Caco-2 (cell line): ENCODE measurements at regions not wholly inside any gene's neighbourhood (a gene's known extent, or its start where the extent isn't known, plus 50 kb on each side); places are given as distances from the start of the nearest gene placed in this dataset.

Experiments
- BruUV-seq: library from RNA; stranded (reverse); fragments of 400-500 nt; replicated peaks from 2 replicates; lab custom pipeline; 2021; lab: Mats Ljungman, UMichigan
- CTCF ChIA-PET: fragments of 300-600 bp; sonication (Branson Sonifier 250); formaldehyde crosslinking; loops from one replicate; lab custom pipeline; 2022; ENCODE audit warnings: antibody characterized with exemption; lab: Charles Lee
- POLR2A ChIA-PET: fragments of 300-600 bp; sonication (Branson Sonifier 250); formaldehyde crosslinking; loops from one replicate; lab custom pipeline; 2022; ENCODE audit warnings: antibody characterized with exemption; lab: Charles Lee
- DNase-seq, 2 experiments: peaks; one replicate each; pipeline versions ENCODE4 v3.0.0 to v3.0.0-alpha.2; 2020 to 2022
- H3K27me3 ChIP-seq: replicated peaks from 2 replicates; pipeline ENCODE4 v1.6.0; 2011; ENCODE audit warnings: low read length; ENCODE audit not compliant: control insufficient read depth, insufficient read depth
- H3K36me3 ChIP-seq: 2 replicates; pipeline ENCODE4 v1.5.1; 2011; ENCODE audit warnings: low read length; ENCODE audit not compliant: control insufficient read depth, insufficient read depth
- H3K4me1 ChIP-seq: fragments of 250-450 bp; sonication (Bioruptor Pico); 2 replicates; pipeline ENCODE4 v1.5.1; 2020; ENCODE audit warnings: mild to moderate bottlenecking
- H3K4me3 ChIP-seq: 2 replicates; pipeline ENCODE4 v1.5.1; 2011; ENCODE audit warnings: low read depth, mild to moderate bottlenecking, control low read depth, low read length
- H3K9me3 ChIP-seq: fragments of 250-450 bp; sonication (Bioruptor Pico); 2 replicates; pipeline ENCODE4 v1.5.1; 2020; ENCODE audit warnings: mild to moderate bottlenecking, moderate library complexity
- H3K27ac Mint-ChIP-seq: one replicate; pipeline ENCODE4 v1.8.0; 2022; ENCODE audit warnings: mixed read lengths; ENCODE audit not compliant: unreplicated experiment
- H3K27me3 Mint-ChIP-seq: one replicate; pipeline ENCODE4 v1.8.0; 2022; ENCODE audit warnings: mixed read lengths; ENCODE audit not compliant: insufficient read depth, unreplicated experiment
- H3K36me3 Mint-ChIP-seq: one replicate; pipeline ENCODE4 v1.8.0; 2022; ENCODE audit warnings: mild to moderate bottlenecking, mixed read lengths; ENCODE audit not compliant: insufficient read depth, unreplicated experiment
- H3K4me1 Mint-ChIP-seq: one replicate; pipeline ENCODE4 v1.8.0; 2022; ENCODE audit warnings: low read depth, mixed read lengths; ENCODE audit not compliant: unreplicated experiment
- H3K4me3 Mint-ChIP-seq: one replicate; pipeline ENCODE4 v1.8.0; 2022; ENCODE audit warnings: mild to moderate bottlenecking, moderate library complexity, mixed read lengths; ENCODE audit not compliant: unreplicated experiment
- H3K9me3 Mint-ChIP-seq: one replicate; pipeline ENCODE4 v1.8.0; 2022; ENCODE audit warnings: mixed read lengths; ENCODE audit not compliant: unreplicated experiment
- intact Hi-C: fragments of 100-400 bp; cut with micrococcal nuclease; formaldehyde crosslinking; loops from one replicate; pipeline ENCODE4 v1.10.0; 2022; ENCODE audit not compliant: unreplicated experiment
- TF ChIP-seq, protein P1 (sequence below), 2 experiments: fragments of 200-600 bp in 1 of 2; IDR thresholded peaks; 1 replicate in 1 of 2; 2 replicates in 1 of 2; pipeline versions ENCODE4 v1.5.1 to v1.8.0; 2011 to 2022; ENCODE audit warnings: antibody characterized with exemption in 1 of 2, control low read depth in 1 of 2, inconsistent platforms in 1 of 2, low read depth in 1 of 2, low read length in 1 of 2, mild to moderate bottlenecking in 1 of 2, moderate library complexity in 1 of 2; ENCODE audit not compliant: insufficient read depth in 1 of 2, severe bottlenecking in 1 of 2, unreplicated experiment in 1 of 2

DNA sequence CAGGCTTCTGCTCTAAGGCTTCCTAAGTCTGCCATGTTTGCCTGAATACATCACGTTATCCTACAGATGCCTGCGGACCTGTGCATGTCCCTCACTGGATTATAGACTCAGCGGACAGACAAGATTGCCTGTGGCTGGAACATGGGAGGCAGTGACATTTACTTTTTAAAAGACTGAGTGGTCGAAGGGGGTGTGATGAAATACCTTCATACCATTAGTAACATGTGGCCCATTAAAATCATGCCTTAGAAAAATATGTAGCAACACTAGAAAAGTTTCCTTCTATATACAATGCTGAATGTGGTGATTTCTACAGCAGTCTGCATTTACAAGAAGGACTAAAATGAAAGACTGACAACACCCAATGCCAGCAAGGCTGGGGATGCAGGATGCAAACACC lies 154.4 kb downstream of the ASB1 start:
- intact Hi-C loops, result no loop called here
- no TSS peak for BruUV-seq
- Histone ChIP-seq H3K9me3 (no peaks in the 10 kb centered on the region), H3K27me3 (no peaks in the 10 kb centered on the region), H3K36me3 (no peaks in the 10 kb centered on the region), H3K4me3 (no peak overlapping the region), H3K4me1 (no peaks in the 10 kb centered on the region)
- TF ChIP-seq, protein P1, sequence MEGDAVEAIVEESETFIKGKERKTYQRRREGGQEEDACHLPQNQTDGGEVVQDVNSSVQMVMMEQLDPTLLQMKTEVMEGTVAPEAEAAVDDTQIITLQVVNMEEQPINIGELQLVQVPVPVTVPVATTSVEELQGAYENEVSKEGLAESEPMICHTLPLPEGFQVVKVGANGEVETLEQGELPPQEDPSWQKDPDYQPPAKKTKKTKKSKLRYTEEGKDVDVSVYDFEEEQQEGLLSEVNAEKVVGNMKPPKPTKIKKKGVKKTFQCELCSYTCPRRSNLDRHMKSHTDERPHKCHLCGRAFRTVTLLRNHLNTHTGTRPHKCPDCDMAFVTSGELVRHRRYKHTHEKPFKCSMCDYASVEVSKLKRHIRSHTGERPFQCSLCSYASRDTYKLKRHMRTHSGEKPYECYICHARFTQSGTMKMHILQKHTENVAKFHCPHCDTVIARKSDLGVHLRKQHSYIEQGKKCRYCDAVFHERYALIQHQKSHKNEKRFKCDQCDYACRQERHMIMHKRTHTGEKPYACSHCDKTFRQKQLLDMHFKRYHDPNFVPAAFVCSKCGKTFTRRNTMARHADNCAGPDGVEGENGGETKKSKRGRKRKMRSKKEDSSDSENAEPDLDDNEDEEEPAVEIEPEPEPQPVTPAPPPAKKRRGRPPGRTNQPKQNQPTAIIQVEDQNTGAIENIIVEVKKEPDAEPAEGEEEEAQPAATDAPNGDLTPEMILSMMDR (IDR thresholded peaks at IDR 0.05; ENCODE audit: insufficient read depth in 1 of 2, low read depth in 1 of 2, low read length in 1 of 2, severe bottlenecking in 1 of 2, unreplicated experiment in 1 of 2), result no peak
- Mint-ChIP-seq H3K9me3 (no peaks in the 10 kb centered on the region), H3K27me3 (peaks cover 13% of the 10 kb centered on the region), H3K4me3 (no peak overlapping the region), H3K27ac (no peak overlapping the region), H3K4me1 (no peaks in the 10 kb centered on the region), H3K36me3 (no peaks in the 10 kb centered on the region)
- POLR2A ChIA-PET, result no interaction called here
- CTCF ChIA-PET, result no interaction called here
- no peak for DNase-seq

DNA sequence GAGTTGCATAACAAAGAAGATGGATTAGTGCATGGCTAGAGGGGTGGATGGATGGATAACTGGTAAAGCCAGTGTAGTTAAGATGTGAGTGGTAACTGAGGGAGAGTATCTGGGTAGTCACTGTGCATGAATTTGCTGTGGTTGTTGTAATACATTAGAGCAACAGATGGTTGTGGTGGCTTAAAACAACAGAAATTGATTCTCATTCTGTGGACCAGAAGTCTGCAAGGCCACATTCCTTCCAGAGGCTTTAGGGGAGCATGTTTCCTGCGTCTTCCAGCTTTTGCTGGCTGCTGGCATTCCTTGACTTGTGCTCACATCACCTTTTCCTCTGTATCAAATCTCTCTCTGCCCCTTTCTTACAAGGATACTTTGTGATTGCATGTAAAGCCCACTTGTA lies 155.4 kb downstream of the ASB1 start:
- no TSS peak for BruUV-seq
- CTCF ChIA-PET, result no interaction called here
- no peak overlapping the region for H3K4me3 ChIP-seq
- no peaks in the 10 kb centered on the region for H3K36me3 ChIP-seq
- TF ChIP-seq, protein P1 (IDR thresholded peaks at IDR 0.05; ENCODE audit: insufficient read depth in 1 of 2, low read depth in 1 of 2, low read length in 1 of 2, severe bottlenecking in 1 of 2, unreplicated experiment in 1 of 2), result no peak
- POLR2A ChIA-PET, result no interaction called here
- no peaks in the 10 kb centered on the region for H3K9me3 ChIP-seq
- H3K27ac Mint-ChIP-seq, result no peak overlapping the region
- no peaks in the 10 kb centered on the region for H3K9me3 Mint-ChIP-seq
- intact Hi-C loops, result no loop called here
- no peaks in the 10 kb centered on the region for H3K4me1 ChIP-seq
- H3K27me3 ChIP-seq, result no peaks in the 10 kb centered on the region
- no peak for DNase-seq
- H3K27me3 Mint-ChIP-seq, result peaks cover 13% of the 10 kb centered on the region
- H3K4me3 Mint-ChIP-seq, result no peak overlapping the region
- H3K36me3 Mint-ChIP-seq, result no peaks in the 10 kb centered on the region
- H3K4me1 Mint-ChIP-seq, result no peaks in the 10 kb centered on the region

DNA sequence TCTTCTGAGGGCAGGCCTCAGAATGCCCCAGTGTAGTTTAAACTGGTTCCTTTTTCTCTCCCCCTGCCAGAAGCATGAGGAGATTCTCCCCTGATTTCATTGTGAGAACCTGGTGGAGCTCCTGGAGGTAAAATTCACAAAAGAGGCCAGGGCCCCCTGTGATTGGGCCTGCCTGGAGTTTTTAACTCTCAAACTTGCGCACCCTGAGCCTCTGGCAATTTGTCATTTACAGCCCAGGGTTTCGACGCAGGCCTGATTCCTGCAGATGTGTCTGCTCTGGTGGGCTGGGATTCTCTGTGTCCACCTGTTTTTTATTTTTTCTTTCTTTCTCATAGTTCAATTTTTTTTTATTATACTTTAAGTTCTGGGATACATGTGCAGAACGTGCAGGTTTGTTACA lies 157.9 kb downstream of the ASB1 start:
- Histone ChIP-seq H3K4me3 (no peak overlapping the region), H3K36me3 (no peaks in the 10 kb centered on the region), H3K4me1 (no peaks in the 10 kb centered on the region), H3K9me3 (no peaks in the 10 kb centered on the region), H3K27me3 (no peaks in the 10 kb centered on the region)
- TF ChIP-seq, protein P1 (IDR thresholded peaks at IDR 0.05; ENCODE audit: insufficient read depth in 1 of 2, low read depth in 1 of 2, low read length in 1 of 2, severe bottlenecking in 1 of 2, unreplicated experiment in 1 of 2), result no peak
- Mint-ChIP-seq H3K4me1 (no peaks in the 10 kb centered on the region), H3K27me3 (peaks cover 7% of the 10 kb centered on the region), H3K9me3 (no peaks in the 10 kb centered on the region), H3K36me3 (no peaks in the 10 kb centered on the region), H3K27ac (no peak overlapping the region), H3K4me3 (no peak overlapping the region)
- intact Hi-C loops, result no loop called here
- ChIA-PET POLR2A (no interaction called here), CTCF (no interaction called here)
- BruUV-seq, result no TSS peak
- no peak for DNase-seq
